Globus pallidus (tissue), 1 donor: ENCODE measurements at regions not wholly inside any gene's neighbourhood (a gene's known extent, or its start where the extent isn't known, plus 50 kb on each side); places are given as distances from the start of the nearest gene placed in this dataset.

Experiments
- DNase-seq: peaks from one replicate; pipeline ENCODE4 v3.0.0-alpha.2; 2015; ENCODE audit warnings: low spot score

DNA sequence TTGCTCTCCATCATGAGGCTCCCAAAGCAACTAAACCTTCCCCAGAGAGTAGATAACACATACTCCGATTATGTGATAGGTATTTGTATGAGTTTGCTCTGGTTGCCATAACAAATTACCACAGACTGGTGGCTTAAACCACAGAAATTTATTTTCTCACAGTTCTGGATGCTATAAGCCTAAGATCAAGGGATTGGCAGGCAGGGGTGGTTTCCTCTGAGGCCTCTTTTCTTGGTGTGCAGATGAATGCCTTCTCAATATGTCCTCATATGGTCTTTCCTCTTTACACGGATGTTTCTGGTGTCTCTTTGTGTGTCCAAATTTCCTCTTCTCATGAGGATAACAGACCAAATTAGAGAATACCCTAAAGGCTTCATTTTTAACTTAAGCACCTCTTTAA is 285.8 kb upstream of the GRIP1 start:
- DNase-seq, result no peak

DNA sequence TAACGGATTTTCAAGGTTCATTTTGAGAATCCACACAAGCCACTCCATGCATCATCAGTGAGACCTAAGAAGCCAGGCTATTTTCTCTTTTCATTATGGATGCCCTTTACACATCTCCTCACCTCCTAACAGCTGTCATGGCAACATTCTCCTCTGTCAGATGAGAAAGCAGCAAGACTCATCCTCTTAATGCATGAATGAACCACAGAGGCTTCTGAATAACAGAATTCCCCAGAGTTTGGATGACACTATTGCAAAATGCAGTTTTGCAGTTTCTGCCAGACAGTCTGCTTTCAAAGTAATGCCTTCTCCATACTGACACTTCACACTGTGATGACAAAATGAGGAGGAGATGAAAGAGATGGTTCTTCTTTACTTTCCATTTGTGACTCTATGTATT is 286.7 kb upstream of the GRIP1 start:
- DNase-seq, result no peak

DNA sequence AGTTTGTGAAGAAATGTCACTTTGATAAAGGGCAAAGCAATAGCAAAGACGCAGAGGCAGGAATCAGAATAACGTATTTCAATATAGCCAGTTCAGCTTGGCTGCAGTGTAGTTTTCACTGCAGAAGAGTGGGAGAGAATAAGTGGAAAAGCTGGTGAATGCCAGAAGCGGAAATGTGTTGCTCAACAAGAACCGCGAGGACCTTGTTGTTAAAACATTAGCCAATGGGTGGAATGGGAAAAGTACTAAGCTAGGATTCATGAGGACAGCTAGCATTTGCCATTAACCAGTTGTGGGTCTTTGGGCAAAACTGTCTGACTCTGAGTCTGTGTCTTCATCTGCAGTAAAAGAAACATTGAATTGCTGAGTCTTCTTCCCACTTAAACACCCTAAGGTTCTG is 292.9 kb upstream of the GRIP1 start:
- no peak for DNase-seq

DNA sequence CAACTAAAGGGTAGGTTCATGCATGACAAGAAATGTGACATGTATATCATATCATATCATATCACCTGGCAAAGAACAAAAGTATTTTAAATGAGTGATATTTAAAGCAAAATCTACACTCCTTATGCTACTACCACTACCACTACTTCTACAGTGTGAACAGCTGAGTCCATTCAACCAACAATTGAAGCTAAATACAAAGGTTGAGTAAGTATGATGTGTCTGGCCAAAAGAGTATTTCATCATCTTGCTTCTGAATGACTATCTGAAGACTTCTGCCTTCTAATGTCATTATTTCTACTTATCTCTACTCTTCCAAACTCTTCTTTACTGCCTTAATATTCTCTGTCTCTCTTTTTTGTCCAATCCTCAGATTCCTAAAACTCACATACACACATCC is 292.6 kb upstream of the CAND1 start:
- DNase-seq, result no peak

DNA sequence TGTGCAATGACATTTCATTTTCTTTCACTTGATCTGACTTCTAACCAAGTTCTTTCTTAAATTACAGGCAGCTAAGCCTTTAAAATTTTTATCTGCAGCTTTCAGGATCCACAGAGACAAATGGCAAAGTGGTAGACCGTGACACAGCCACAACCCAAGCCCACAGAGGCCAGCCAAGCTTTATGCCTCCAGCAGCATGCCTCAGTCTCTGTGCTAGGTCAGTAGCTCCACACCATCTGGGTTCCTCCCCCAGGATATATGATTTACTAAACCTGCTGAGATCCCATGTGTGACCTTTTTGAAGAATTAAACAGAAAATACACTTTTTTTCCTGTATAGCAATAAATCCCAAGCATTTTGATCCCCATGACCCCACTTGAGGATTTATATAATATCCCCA is 290.4 kb upstream of the CAND1 start:
- no peak for DNase-seq

DNA sequence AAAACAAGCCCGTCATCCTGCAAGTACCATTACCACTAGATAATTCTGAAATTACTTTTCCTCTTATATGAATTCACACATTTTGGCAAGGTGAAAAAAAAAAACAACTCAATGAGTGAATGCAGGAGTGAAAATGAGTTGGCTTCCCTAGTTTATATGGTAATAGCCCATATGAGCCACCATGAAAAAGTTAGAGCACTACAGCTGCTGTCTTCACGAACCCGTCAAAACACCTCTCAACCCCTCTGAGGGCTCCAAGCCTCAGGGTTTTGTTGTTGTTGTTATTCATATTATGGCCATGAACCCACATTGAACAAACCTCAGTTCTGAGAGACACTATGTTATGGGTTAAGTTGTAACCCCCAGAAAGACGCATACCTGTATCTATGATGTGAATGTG is 289.9 kb upstream of the CAND1 start:
- DNase-seq, result no peak

DNA sequence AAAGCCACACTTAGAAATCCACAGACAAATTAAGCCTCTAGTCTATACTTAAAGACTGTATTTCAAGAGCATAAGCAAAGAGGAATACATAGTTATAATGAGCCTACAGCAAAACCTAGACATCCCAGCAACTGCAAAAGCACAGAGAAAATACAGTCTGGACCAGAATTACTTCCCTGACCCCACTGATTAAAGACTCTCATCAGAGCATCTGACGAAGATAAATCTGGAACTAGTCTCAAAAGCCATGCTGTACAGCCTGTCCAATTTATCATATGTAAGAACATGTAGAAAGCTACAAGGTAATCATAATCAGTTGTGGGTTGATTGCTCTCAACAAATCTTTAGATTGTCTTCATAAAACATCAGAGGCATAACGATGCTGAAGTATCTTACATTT is 285.1 kb upstream of the CAND1 start:
- DNase-seq, result no peak

DNA sequence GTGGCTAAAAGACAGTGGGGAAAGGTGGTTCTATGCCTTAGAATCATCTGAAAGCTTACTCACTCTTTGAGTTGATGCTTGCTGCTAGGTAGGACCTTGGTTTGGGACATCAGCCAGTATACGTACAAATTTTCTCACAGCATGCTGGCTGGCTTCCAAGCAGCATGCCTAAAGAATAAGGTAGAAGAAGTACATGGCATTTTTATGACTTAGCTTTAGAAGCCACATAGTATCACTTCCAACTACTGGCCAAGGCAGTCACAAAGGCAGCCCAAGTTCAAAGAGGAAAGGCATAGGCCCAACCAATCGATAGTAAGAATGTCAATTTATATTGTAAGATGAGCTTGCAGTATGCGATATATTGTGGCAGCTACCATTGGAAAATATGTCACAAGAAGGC is 284.2 kb upstream of the CAND1 start:
- DNase-seq, result no peak

DNA sequence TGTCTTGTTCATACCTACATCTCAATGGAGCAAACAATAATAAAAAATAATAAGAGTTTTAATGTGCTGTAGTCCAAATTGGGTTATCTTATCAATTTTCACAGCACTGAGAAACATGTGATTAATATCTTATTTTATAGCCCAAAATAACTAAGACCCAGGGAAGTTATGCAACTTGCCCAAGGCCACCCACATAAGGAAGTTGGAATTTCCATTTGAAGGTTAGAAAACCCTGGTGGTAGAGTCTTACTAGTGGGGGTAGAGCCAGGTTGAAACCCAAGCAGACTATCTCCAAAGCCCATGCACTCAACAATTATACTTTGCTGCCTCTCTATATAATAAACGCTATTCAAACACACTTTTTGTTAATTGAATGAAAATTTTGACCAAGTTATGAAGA is 270.0 kb upstream of the CAND1 start:
- DNase-seq, result no peak

DNA sequence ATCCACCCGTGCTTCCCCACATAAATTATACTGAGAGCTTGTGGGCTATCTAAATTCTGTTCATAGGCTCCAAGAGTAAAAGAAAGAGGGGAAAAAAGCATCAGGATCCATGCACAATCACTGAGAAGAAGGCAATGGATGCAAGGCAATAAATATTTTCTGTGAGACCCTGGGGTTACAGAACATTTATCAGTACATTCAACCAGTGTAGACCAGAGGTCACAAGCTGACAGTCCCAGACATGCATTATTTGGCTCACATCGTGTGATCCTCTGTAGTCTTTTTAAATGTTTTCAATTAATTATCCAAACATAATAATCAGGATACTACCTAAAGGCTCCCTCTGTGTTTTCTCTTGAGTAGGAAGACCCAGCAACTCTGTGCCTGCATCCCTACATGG is 267.9 kb upstream of the CAND1 start:
- DNase-seq, result no peak

DNA sequence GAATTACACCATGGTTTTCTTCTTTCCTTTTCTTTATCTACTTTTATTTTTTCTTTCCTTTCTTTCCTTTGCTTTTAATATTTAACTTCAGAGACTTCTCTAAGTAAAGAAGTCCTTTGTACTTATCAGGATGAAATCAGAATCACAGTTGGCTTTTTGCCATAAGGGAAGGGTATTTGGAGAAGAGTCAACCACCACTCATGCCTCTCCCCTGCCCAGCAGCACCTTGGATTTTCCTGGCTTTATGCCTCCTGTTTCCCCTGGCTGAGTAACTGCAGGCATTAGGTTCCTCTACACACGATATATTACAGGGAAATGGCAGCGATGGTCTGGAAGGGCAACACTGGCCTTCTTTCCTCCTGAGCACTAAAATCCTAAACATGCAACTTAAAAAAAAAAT is 266.4 kb upstream of the CAND1 start:
- no peak for DNase-seq

DNA sequence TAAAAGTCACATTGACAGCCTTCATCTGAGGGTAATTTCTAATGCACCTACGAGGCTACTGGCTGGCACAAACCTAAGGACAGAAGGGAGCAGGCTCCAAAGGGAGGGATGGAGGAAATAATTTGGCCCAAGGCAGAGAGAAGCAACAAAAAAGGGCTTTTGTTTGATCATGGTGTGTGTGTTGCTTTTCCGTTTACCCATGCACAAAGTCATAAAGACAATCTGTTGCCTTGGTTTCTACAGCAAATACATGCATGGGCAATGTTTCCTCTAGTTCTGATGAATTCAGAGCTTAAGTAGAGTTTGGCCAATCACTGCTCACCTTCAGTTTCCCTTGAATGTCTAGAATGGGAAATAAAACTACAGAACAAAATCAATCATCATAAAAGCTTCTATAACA is 262.5 kb upstream of the CAND1 start:
- no peak for DNase-seq

DNA sequence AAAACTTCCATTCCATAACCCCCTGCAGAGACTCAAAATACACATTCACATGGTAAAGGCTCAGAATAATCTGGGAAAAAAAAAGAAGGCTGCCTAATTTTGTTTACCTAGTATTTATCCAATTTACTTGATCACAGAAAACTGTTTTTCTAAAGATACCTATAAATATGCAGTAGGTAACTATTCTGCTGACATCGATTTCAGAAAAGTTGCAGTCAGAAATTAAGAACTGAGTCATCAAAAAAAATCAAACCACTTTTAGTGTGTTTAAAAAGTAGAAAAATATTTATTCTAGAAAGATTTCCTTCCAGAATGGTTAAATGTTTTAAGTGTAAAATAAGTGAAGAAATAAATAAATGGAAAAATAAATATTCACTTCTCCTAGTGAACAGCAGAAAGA is 254.5 kb upstream of the CAND1 start:
- no peak for DNase-seq

DNA sequence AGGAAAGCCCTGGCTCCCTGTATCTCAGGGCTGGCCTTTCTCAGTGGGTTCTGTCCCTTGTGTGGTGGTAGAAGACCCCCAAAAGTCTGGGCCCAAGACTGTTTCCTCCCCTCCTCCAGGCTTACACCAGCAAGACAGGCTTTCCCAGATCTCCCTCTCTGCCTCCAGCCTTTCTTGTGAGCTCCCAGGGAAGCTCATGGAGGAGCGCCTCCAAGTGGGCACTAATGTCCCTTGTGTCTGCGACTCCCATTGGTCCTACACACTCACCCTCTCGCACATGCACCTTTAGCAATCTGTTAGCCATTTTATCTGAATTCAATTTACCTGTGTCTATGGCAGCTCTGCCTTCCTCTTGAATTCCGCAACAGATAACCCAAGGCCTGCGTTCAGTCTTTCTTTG is 251.1 kb upstream of the CAND1 start:
- DNase-seq, result no peak

DNA sequence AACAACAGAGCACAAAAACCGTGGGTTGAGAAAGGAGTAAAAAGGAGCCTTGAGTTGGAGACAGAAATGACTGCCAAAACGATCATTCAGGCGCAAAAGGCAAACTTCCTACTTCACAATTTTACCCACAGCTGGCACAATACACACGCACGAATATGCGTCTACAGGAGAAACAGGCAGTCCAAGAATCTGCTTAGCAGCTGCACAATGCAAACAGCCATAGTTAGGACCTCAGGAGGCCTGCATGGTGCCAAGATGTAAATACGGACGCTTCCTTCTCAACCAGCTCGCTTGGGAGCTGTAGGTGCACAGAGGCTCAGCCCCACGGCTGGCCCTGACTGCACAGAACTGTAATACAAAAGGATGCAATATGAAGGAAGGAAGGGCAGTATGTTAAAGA is 250.1 kb upstream of the CAND1 start:
- no peak for DNase-seq

DNA sequence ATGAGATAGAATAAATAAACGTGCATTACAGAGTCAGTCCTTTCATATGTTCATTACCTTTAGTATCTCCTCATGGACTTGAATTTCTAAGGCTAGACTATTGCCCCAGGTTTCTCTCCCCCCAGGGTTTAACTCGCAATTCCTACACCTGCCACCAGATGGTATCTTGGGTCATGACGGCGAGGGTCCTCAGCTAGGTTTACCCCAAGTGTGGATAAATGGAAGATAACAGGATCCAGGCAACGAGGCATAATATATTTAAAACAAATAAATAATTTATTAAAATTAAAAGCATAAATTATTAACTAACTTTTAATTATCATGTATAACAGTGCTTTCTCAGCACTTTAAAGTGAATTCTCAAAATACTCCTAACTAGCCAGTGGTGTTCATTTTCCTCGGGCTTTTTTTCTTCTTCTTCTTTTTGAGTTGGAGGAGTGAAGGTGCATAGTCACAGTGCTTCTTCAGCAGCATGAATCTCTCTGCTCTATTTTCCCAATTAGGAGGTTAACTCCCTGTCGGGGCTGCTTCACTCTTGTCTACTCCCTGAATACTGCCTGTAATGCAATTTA is 243.5 kb upstream of the CAND1 start:
- no peak for DNase-seq

DNA sequence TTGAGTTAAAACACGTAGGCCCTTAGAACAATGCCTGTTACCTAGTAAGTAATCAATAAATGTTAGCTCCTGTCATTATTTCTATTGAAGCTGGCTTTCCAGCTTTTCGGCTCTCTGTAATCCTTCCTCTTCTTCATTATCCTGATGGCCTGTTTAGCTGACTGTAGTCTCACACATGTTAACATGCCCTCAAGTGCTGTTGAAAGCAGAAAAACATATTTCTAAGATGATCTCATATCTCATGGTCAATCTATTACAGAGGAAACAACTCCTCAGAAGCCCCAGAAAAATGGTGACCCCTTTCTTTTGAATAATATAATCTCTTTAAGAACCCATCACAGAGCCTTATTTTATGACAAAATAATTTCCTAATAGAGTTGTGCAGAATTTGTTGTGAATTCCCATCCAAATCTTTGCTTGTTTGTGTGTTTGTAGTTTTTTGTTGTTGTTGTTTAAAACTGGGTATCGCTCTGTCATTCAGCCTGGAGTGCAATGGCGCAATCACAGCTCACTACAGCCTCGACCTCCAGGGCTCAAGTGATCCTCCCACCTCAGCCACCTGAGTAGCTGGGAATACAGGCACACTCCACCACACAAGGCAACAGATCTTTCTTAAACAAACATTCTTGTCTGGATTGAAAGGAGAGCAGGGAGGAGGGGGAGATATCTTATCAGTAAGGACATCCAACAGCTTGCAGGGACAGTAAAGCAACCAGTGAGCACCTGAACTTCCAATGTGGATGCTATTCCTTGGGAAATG is 242.5 kb upstream of the CAND1 start:
- no peak for DNase-seq

DNA sequence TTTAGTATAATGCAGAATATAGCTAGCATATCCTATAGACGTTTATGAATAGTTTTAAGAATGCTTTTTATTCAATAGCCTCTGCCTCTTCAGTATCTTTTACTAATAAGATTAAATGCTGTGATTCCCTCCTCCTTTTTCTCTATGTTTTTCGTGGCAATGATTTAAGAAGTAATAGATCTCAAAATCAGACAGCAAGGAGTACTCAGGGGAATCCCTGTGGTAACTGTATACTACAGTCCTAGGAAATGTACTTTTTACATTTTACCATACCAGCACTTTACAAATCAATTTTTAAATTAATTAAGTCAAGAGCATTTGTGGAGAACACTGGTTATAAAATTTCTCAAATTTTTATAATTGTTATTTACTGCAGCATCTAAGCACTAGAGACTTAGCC is 240.6 kb upstream of the CAND1 start:
- no peak for DNase-seq

DNA sequence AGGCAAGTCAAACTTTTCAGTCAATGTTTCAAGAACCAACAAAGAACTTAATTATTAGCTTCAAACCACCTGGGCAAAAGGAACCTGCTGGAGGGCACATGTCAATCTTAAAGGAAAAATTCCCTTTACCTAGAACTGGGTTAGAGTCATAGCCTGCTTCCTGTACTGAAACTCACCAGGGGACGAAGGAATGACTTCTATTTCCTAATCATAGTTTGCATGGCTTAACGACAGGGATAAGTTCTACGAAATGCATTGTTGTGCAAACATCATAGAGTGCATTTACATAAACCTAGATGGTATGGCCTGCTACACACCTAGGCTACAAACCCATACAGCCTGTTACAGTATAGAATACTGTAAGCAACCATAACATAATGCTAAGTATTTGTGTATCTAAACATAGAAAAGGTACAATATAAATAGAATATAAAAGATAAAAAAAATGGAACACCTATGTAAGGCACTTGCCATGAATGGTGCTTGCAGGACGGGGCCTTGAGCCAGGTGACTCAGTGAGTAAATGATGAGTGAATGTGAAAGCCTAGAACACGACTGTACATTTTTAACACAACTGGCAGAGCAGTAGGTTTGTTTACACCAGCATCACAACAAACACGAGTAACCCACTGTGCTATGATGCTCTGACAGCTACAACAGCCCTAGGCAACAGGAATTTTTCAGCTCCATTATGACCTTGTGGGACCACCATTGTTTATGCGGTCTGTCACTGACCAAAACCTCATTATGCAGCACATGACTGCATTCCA is 234.9 kb upstream of the CAND1 start:
- DNase-seq, result no peak

DNA sequence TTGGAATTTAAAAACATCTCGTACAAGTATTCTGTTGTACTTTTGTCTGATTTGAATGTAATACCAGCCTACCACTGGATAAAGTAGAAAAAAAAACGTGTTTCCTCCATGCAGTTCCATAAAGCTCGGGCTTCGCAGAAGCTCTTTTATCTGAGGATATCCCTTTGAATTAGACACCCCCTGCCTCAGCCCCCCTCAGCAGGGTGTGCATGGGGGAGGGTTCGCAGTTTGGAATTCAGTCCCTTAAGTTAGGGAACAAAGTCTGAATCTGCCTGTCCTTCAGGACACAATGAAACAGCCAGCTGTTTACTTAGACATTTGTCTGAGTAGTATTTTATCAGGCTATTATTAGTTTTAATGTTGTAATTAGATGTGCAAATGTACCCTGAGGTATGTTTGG is 234.0 kb upstream of the CAND1 start:
- DNase-seq, result no peak

DNA sequence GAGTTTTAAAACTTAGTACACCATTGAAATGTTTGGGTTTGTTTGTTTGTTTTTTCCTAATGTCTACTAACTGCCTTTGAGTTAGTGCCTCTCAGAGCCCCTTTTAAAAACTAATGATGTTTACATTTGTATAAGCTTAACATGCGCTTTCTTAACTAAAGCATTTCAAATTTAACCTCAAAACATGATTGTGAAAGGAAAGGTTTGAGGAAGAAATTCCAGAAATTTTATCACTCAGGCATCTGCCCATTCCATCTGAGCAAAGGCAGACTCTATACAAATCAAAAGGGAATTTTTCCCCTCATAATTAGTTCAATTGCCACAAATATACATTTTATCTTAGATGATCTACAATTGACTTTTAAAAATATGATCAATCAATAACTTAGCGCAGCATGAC is 230.7 kb upstream of the CAND1 start:
- no peak for DNase-seq

DNA sequence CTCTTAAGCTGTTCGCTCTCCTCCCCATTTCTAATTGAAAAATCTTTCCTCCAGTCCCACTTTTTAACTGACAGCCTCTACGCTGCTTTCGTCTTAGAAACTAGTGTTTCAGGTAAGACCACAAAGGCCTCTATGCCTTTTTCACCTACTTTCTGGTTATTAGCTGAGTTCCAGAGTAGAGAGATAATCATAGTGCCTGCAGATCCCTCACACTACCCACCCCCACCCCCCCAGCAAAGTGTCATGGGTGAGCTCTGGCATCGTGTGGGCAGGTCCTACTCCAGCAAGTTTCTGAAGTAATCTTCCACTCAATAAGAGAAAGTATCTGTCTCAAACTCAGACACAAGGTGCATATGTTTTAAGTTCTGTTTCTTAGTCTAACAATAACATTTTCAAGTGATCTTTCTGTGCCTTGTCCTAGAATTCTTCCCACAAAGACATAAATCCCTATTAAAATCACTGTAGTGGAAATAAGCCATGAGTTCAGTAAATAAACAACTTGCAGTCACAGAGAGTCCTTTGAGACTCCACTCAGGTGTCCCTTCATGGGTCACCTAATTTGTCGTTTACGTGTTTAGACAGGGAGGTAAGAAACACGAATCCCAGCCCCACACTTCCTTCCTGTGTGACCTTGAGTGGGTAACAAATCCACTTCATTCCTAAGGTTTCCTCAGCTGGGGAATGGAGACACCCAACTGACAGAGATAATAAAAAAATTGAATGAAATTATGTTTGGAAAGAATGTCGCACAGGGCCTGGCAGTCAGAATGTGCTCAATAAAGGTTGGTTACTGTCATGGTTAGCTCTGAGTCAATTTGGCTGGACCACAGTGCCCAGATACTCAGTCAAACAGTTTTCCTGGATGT is 228.9 kb upstream of the CAND1 start:
- no peak for DNase-seq

DNA sequence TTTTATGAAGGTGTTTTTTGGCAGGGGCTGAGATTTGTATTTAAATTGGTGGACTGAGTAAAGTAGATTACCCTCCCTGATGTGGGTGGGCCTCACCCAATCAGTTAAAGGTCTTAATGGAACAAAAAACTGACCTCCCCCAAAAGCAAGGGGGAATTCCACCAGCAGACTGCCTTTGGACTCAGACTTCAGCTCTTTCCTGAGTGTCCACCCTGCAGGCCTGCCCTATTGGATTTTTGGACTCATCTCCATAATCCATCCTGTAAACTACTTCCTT is 228.4 kb upstream of the CAND1 start:
- no peak for DNase-seq
